GM12878 (cell line): ENCODE measurements at regions not wholly inside any gene's neighbourhood (a gene's known extent, or its start where the extent isn't known, plus 50 kb on each side); places are given as distances from the start of the nearest gene placed in this dataset.

Source experiments
- ATAC-seq: fragments of 200-7000 bp; cut with Tn5 transposase; 3 replicates; pipeline ENCODE4 v1.9.1; 2020; ENCODE audit warnings: mild to moderate bottlenecking, moderate library complexity
- BruUV-seq: library from RNA; stranded (reverse); fragments of 400-500 nt; replicated peaks from 2 replicates; lab custom pipeline; 2021; lab: Mats Ljungman, UMichigan
- CTCF ChIA-PET: fragments of 300-600 bp; sonication (Branson Sonifier 250); formaldehyde crosslinking; extraction: SDS; loops from one replicate; lab custom pipeline; 2021; ENCODE audit warnings: inconsistent platforms; lab: Yijun Ruan, JAX
- POLR2A ChIA-PET: fragments of 350-600 bp; formaldehyde crosslinking; extraction: SDS; loops from one replicate; lab custom pipeline; 2021; ENCODE audit warnings: inconsistent platforms; lab: Charles Lee
- RAD21 ChIA-PET: fragments of 300-600 bp; sonication (Branson Sonifier 250); formaldehyde crosslinking; loops from one replicate; lab custom pipeline; 2023; ENCODE audit warnings: antibody characterized with exemption; ENCODE audit not compliant: unreplicated experiment; lab: Charles Lee
- SMC1A ChIA-PET: fragments of 300-600 bp; sonication (Branson Sonifier 250); formaldehyde crosslinking; loops from one replicate; lab custom pipeline; 2023; ENCODE audit not compliant: unreplicated experiment, uncharacterized antibody; lab: Charles Lee
- DNase-seq: peaks from one replicate; pipeline ENCODE4 v3.0.0-alpha.2; 2011; ENCODE audit warnings: low read depth, low spot score
- FAIRE-seq: peaks from 3 replicates; lab custom pipeline; 2011; peaks lifted over from hg19 to GRCh38; lab: Jason Lieb, UNC
- H2AFZ ChIP-seq: 2 replicates; pipeline ENCODE4 v1.6.0; 2011; ENCODE audit warnings: low read depth, low read length, control low read depth; ENCODE audit not compliant: control insufficient read depth
- H3K27ac ChIP-seq: 2 replicates; pipeline ENCODE4 v1.5.1; 2011; ENCODE audit warnings: control low read depth; ENCODE audit not compliant: control insufficient read depth, insufficient read depth
- H3K27me3 ChIP-seq, 2 experiments: replicated peaks in 1 of 2; 2 replicates each; pipeline versions ENCODE4 v1.6.0 to v1.6.1; 2011; ENCODE audit warnings: low read length in 1 of 2; ENCODE audit not compliant: control insufficient read depth in 2 of 2, insufficient read depth in 2 of 2
- H3K36me3 ChIP-seq, 2 experiments: 2 replicates each; pipeline ENCODE4 v1.5.1; 2011; ENCODE audit warnings: low read length in 1 of 2; ENCODE audit not compliant: control insufficient read depth in 2 of 2, insufficient read depth in 2 of 2
- H3K4me1 ChIP-seq: 2 replicates; pipeline ENCODE4 v1.6.1; 2011; ENCODE audit warnings: mild to moderate bottlenecking, low read length, moderate library complexity, mixed read lengths; ENCODE audit not compliant: control insufficient read depth, insufficient read depth
- H3K4me2 ChIP-seq: 2 replicates; pipeline ENCODE4 v1.6.0; 2011; ENCODE audit warnings: control low read depth; ENCODE audit not compliant: control insufficient read depth, insufficient read depth
- H3K4me3 ChIP-seq: fragments of 200-600 bp; sonication (generic); 2 replicates; pipeline ENCODE4 v1.5.1; 2016
- H3K79me2 ChIP-seq: 2 replicates; pipeline ENCODE4 v1.6.0; 2011; ENCODE audit warnings: low read length; ENCODE audit not compliant: control insufficient read depth, insufficient read depth
- H3K9ac ChIP-seq: 2 replicates; pipeline ENCODE4 v1.8.0; 2011; ENCODE audit warnings: low read length, control low read depth, mixed read lengths; ENCODE audit not compliant: control insufficient read depth, insufficient read depth
- H3K9me3 ChIP-seq: replicated peaks from 3 replicates; pipeline ENCODE4 v1.5.1; 2011; ENCODE audit warnings: mild to moderate bottlenecking, low read length; ENCODE audit not compliant: control insufficient read depth, insufficient read depth
- H4K20me1 ChIP-seq: 2 replicates; pipeline ENCODE4 v1.6.0; 2011; ENCODE audit not compliant: control insufficient read depth, insufficient read depth
- CHD4 ChIP-seq: fragments of 200-600 bp; sonication (generic); IDR thresholded peaks from 2 replicates; pipeline ENCODE4 v1.6.1; 2016; ENCODE audit warnings: mild to moderate bottlenecking
- DPF2 ChIP-seq: fragments of 450-650 bp; IDR thresholded peaks from 2 replicates; pipeline ENCODE4 v1.6.1; 2017; ENCODE audit warnings: mild to moderate bottlenecking
- JUNB ChIP-seq: IDR thresholded peaks from 2 replicates; pipeline ENCODE4 v1.6.1; 2016; ENCODE audit warnings: antibody characterized with exemption, mild to moderate bottlenecking
- MTA2 ChIP-seq: fragments of 450-650 bp; IDR thresholded peaks from 2 replicates; pipeline ENCODE4 v1.6.1; 2016; ENCODE audit warnings: low read depth, mild to moderate bottlenecking, moderate library complexity
- NFYA ChIP-seq: IDR thresholded peaks from 2 replicates; pipeline ENCODE4 v1.6.1; 2011; ENCODE audit warnings: low read depth, mild to moderate bottlenecking, low read length, improper control_type of control experiment, borderline replicate concordance
- PML ChIP-seq: IDR thresholded peaks from 2 replicates; pipeline ENCODE4 v1.6.1; 2012; ENCODE audit warnings: low read length, inconsistent platforms
- RBBP5 ChIP-seq: fragments of 200-600 bp; sonication (generic); conservative IDR thresholded peaks from 2 replicates; pipeline ENCODE4 v1.6.1; 2016
- SP1 ChIP-seq: IDR thresholded peaks from one replicate; pipeline ENCODE4 v1.6.1; 2011; ENCODE audit warnings: low read depth, low read length
- SREBF1 ChIP-seq: IDR thresholded peaks from 2 replicates; pipeline ENCODE4 v1.6.1; 2012; ENCODE audit warnings: mild to moderate bottlenecking, low read length
- SUZ12 ChIP-seq: fragments of 200-600 bp; sonication (generic); IDR thresholded peaks from one replicate; pipeline ENCODE4 v1.6.1; 2018; ENCODE audit warnings: antibody characterized with exemption, mild to moderate bottlenecking; ENCODE audit not compliant: unreplicated experiment
- TAF1 ChIP-seq: IDR thresholded peaks from 2 replicates; pipeline ENCODE4 v1.6.1; 2011; ENCODE audit warnings: mild to moderate bottlenecking, low read depth, low read length, borderline replicate concordance
- ZNF592 ChIP-seq: fragments of 450-650 bp; IDR thresholded peaks from 2 replicates; pipeline ENCODE4 v1.6.1; 2017; ENCODE audit warnings: mild to moderate bottlenecking, moderate library complexity
- WGBS: methylation state at CpG from one replicate; pipeline ENCODE4 v1.1.6; 2016; ENCODE audit warnings: low lambda C conversion rate; ENCODE audit not compliant: insufficient replicate concordance, insufficient coverage; ENCODE audit errors: missing lambda C conversion rate; 5-methylcytosine and 5-hydroxymethylcytosine counted together
- in situ Hi-C: fragments of 300-500 bp; cut with MboI; formaldehyde crosslinking; loops from 9 replicates; pipeline ENCODE4 v1.14.3; 2018; ENCODE audit warnings: mixed read lengths
- intact Hi-C: fragments of 100-400 bp; cut with micrococcal nuclease; formaldehyde crosslinking; loops from one replicate; pipeline ENCODE4 v1.14.2; 2022; ENCODE audit not compliant: unreplicated experiment
- TF ChIP-seq, protein P1 (sequence below): fragments of 450-650 bp; IDR thresholded peaks from 2 replicates; pipeline ENCODE4 v1.6.1; 2016; ENCODE audit warnings: mild to moderate bottlenecking
- TF ChIP-seq, protein P2 (sequence below): IDR thresholded peaks from 2 replicates; pipeline ENCODE4 v1.6.1; 2011; ENCODE audit warnings: low read depth, low read length, improper control_type of control experiment, borderline replicate concordance
- TF ChIP-seq, protein P3 (sequence below): IDR thresholded peaks from 2 replicates; pipeline ENCODE4 v1.6.1; 2012; ENCODE audit warnings: low read depth, low read length, improper control_type of control experiment
- TF ChIP-seq, protein P4 (sequence below), 3 experiments: IDR thresholded peaks in 2 of 3; conservative IDR thresholded peaks in 1 of 3; 2 replicates each; pipeline ENCODE4 v1.5.1; 2011; ENCODE audit warnings: low read depth in 3 of 3, low read length in 3 of 3, mild to moderate bottlenecking in 3 of 3, control low read depth in 2 of 3, moderate library complexity in 2 of 3, inconsistent platforms in 1 of 3, mixed read lengths in 1 of 3; ENCODE audit not compliant: control insufficient read depth in 2 of 3, insufficient read depth in 1 of 3; ENCODE audit errors: extremely low read depth in 1 of 3

- FAIRE-seq (no peak), ATAC-seq (no peak), DNase-seq (no peak)
- no peaks in the 10 kb centered on the region for H3K36me3 ChIP-seq
- H3K9ac ChIP-seq = no peak overlapping the region
- ChIA-PET RAD21 (no interaction called here), SMC1A (interaction anchor here (0.6 to 1.6 kb wide), 6 partner anchors 8 to 482 kb away, joined by 3 to 7 read pairs (median 3); no protein-coding TSS in a partner anchor), POLR2A (no interaction called here), CTCF (no interaction called here)
- H4K20me1 ChIP-seq = no peaks in the 10 kb centered on the region
- H2AFZ ChIP-seq = no peak overlapping the region
- no peaks in the 10 kb centered on the region for H3K79me2 ChIP-seq
- intact Hi-C loops = no loop called here
- in situ Hi-C loops = no loop called here
- peaks cover 12% of the 10 kb centered on the region for H3K4me1 ChIP-seq
- H3K4me3 ChIP-seq = no peak overlapping the region
- no peak overlapping the region for H3K4me2 ChIP-seq
- H3K9me3 ChIP-seq = no peaks in the 10 kb centered on the region
- no peak for TF ChIP-seq PML
- TF ChIP-seq TAF1 = no peak
- TF ChIP-seq, protein P1, sequence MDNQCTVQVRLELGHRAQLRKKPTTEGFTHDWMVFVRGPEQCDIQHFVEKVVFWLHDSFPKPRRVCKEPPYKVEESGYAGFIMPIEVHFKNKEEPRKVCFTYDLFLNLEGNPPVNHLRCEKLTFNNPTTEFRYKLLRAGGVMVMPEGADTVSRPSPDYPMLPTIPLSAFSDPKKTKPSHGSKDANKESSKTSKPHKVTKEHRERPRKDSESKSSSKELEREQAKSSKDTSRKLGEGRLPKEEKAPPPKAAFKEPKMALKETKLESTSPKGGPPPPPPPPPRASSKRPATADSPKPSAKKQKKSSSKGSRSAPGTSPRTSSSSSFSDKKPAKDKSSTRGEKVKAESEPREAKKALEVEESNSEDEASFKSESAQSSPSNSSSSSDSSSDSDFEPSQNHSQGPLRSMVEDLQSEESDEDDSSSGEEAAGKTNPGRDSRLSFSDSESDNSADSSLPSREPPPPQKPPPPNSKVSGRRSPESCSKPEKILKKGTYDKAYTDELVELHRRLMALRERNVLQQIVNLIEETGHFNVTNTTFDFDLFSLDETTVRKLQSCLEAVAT = no peak
- TF ChIP-seq, protein P2, sequence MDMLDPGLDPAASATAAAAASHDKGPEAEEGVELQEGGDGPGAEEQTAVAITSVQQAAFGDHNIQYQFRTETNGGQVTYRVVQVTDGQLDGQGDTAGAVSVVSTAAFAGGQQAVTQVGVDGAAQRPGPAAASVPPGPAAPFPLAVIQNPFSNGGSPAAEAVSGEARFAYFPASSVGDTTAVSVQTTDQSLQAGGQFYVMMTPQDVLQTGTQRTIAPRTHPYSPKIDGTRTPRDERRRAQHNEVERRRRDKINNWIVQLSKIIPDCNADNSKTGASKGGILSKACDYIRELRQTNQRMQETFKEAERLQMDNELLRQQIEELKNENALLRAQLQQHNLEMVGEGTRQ = no peak
- TF ChIP-seq CHD4 = no peak
- no peak for TF ChIP-seq JUNB
- TF ChIP-seq ZNF592 = no peak
- no peak for TF ChIP-seq DPF2
- no peak for TF ChIP-seq SUZ12
- no peak for TF ChIP-seq SP1
- TF ChIP-seq NFYA = no peak
- no peak for TF ChIP-seq SREBF1
- no peak for TF ChIP-seq RBBP5
- TF ChIP-seq MTA2 = no peak
- TF ChIP-seq, protein P3, sequence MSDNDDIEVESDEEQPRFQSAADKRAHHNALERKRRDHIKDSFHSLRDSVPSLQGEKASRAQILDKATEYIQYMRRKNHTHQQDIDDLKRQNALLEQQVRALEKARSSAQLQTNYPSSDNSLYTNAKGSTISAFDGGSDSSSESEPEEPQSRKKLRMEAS = no peak
- TF ChIP-seq, protein P4, sequence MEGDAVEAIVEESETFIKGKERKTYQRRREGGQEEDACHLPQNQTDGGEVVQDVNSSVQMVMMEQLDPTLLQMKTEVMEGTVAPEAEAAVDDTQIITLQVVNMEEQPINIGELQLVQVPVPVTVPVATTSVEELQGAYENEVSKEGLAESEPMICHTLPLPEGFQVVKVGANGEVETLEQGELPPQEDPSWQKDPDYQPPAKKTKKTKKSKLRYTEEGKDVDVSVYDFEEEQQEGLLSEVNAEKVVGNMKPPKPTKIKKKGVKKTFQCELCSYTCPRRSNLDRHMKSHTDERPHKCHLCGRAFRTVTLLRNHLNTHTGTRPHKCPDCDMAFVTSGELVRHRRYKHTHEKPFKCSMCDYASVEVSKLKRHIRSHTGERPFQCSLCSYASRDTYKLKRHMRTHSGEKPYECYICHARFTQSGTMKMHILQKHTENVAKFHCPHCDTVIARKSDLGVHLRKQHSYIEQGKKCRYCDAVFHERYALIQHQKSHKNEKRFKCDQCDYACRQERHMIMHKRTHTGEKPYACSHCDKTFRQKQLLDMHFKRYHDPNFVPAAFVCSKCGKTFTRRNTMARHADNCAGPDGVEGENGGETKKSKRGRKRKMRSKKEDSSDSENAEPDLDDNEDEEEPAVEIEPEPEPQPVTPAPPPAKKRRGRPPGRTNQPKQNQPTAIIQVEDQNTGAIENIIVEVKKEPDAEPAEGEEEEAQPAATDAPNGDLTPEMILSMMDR (IDR thresholded peaks at IDR 0.05 in 2 of 3, conservative IDR thresholded peaks at IDR 0.05 in 1 of 3; ENCODE audit: control insufficient read depth in 2 of 3, extremely low read depth in 1 of 3, insufficient read depth in 1 of 3, low read depth in 3 of 3, low read length in 3 of 3) = no peak
- no peaks in the 10 kb centered on the region for H3K27me3 ChIP-seq
- no peak overlapping the region for H3K27ac ChIP-seq
- WGBS = 91% methylated on average over 5 of the region's 5 CpGs
- BruUV-seq = no TSS peak
Observed at GRCh38 chr12:104863296-104863948, 94.7 kb downstream of the SLC41A2 start.
